T-cell (primary cell): ENCODE measurements at regions not wholly inside any gene's neighbourhood (a gene's known extent, or its start where the extent isn't known, plus 50 kb on each side); places are given as distances from the start of the nearest gene placed in this dataset.

Source experiments
- ATAC-seq, 4 experiments: fragments of 200-7000 bp in 3 of 4; fragments of 150-1000 bp in 1 of 4; cut with Tn5 transposase; replicated peaks in 1 of 4; 1 replicate in 3 of 4; 2 replicates in 1 of 4; pipeline ENCODE4 v1.10.0; 2021; ENCODE audit warnings: moderate library complexity in 3 of 4, mild to moderate bottlenecking in 2 of 4, moderate number of reproducible peaks in 1 of 4
- CTCF ChIA-PET, 2 donors: fragments of 300-600 bp; sonication (Branson Sonifier 250); formaldehyde crosslinking; loops; one replicate each; lab custom pipeline; 2022; ENCODE audit warnings: antibody characterized with exemption in 2 of 2; lab: Charles Lee
- POLR2A ChIA-PET, 2 donors: fragments of 300-600 bp; sonication (Branson Sonifier 250); formaldehyde crosslinking; loops; one replicate each; lab custom pipeline; 2022; ENCODE audit warnings: antibody characterized with exemption in 2 of 2; lab: Charles Lee
- DNase-seq, 35 experiments: peaks; one replicate each; pipeline versions ENCODE4 v3.0.0 to v3.0.0-alpha.2; 2013 to 2023
- H3K27ac ChIP-seq: one replicate; pipeline ENCODE4 v1.5.1; 2013; ENCODE audit warnings: low read length
- H3K27me3 ChIP-seq, 2 experiments: replicated peaks in 1 of 2; 1 replicate in 1 of 2; 2 replicates in 1 of 2; pipeline versions ENCODE4 v1.6.1 to v1.7.0; 2013; ENCODE audit warnings: low read length in 1 of 2, mixed read lengths in 1 of 2; ENCODE audit not compliant: control insufficient read depth in 2 of 2, insufficient read depth in 2 of 2; ENCODE audit errors: extremely low read depth in 1 of 2
- H3K36me3 ChIP-seq, 2 donors: 1 replicate in 1 of 2; 2 replicates in 1 of 2; pipeline versions ENCODE4 v1.6.1 to v1.7.0; 2013; ENCODE audit warnings: low read length in 1 of 2; ENCODE audit not compliant: control insufficient read depth in 2 of 2, insufficient read depth in 1 of 2; ENCODE audit errors: extremely low read depth in 1 of 2
- H3K4me1 ChIP-seq, 2 experiments: 1 replicate in 1 of 2; 2 replicates in 1 of 2; pipeline versions ENCODE4 v1.6.1 to v1.7.0; 2013; ENCODE audit warnings: low read length in 2 of 2, mixed read lengths in 1 of 2; ENCODE audit not compliant: insufficient read depth in 2 of 2, control insufficient read depth in 1 of 2; ENCODE audit errors: extremely low read depth in 1 of 2
- H3K4me3 ChIP-seq, 2 donors: 1 replicate in 1 of 2; 2 replicates in 1 of 2; pipeline versions ENCODE4 v1.5.1 to v1.7.0; 2013; ENCODE audit warnings: mild to moderate bottlenecking in 2 of 2, low read length in 1 of 2, moderate library complexity in 1 of 2; ENCODE audit not compliant: control insufficient read depth in 1 of 2; ENCODE audit errors: extremely low read depth in 1 of 2
- H3K9me3 ChIP-seq: 2 replicates; pipeline ENCODE4 v1.7.0; 2013
- H3K27ac Mint-ChIP-seq, 2 donors: one replicate each; pipeline ENCODE4 v1.8.0; 2020 to 2021; ENCODE audit warnings: mild to moderate bottlenecking in 2 of 2, mixed read lengths in 2 of 2
- H3K27me3 Mint-ChIP-seq, 2 donors: one replicate each; pipeline ENCODE4 v1.8.0; 2021 to 2022; ENCODE audit warnings: mixed read lengths in 2 of 2
- H3K36me3 Mint-ChIP-seq: one replicate; pipeline ENCODE4 v1.8.0; 2021; ENCODE audit warnings: mixed read lengths
- H3K4me1 Mint-ChIP-seq, 3 donors: one replicate each; pipeline ENCODE4 v1.8.0; 2020 to 2022; ENCODE audit warnings: mixed read lengths in 3 of 3, mild to moderate bottlenecking in 1 of 3
- H3K4me3 Mint-ChIP-seq, 3 donors: one replicate each; pipeline ENCODE4 v1.8.0; 2020 to 2022; ENCODE audit warnings: mild to moderate bottlenecking in 3 of 3, mixed read lengths in 3 of 3, moderate library complexity in 3 of 3
- H3K9me3 Mint-ChIP-seq, 3 donors: one replicate each; pipeline ENCODE4 v1.8.0; 2020 to 2022; ENCODE audit warnings: mixed read lengths in 3 of 3
- WGBS: methylation state at CpG from one replicate; pipeline ENCODE4 v1.1.5; 2013; ENCODE audit warnings: missing lambda C conversion rate; ENCODE audit not compliant: insufficient coverage; 5-methylcytosine and 5-hydroxymethylcytosine counted together

DNA sequence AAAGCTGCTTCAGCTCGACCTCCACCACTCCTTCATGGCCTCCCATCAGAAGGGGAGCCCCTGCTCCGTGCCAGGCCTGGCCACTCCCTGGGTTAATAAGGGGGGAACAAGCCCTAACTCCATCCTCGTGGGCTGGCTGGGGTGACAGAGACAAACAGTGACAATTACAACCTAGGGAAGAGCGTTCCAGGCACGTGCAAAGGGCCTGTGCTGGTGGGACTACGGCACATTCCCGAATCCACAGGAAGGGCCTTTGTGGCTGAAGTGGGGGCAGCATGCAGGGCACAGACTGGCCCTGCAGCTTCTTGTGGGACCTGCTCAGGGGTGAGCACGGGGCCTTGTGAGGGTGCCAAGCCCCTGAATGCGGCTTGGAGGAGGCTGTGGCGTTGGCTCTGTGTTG is 157.4 kb downstream of the C9orf50 start:
- ChIA-PET POLR2A (interaction anchor here in 1 of 2 donors (0.6 kb wide), 1 partner anchor 319 kb away, joined by 7 read pairs; no protein-coding TSS in a partner anchor), CTCF (no interaction called here)
- no peak overlapping the region for H3K4me3 ChIP-seq
- ATAC-seq: no peak
- no peak for DNase-seq
- no peak overlapping the region for H3K27ac ChIP-seq
- H3K4me1 ChIP-seq: peaks cover 13 to 37% of the 10 kb centered on the region in 2 experiments
- Mint-ChIP-seq H3K27ac (peak overlapping the region in 1 of 2 donors; percentile 62), H3K9me3 (no peaks in the 10 kb centered on the region), H3K36me3 (no peaks in the 10 kb centered on the region), H3K27me3 (peaks cover 0 to 1% of the 10 kb centered on the region in 2 donors), H3K4me1 (peaks cover under 1 to 27% (median 23%) of the 10 kb centered on the region in 3 donors), H3K4me3 (no peak overlapping the region)
- no peaks in the 10 kb centered on the region for H3K9me3 ChIP-seq
- H3K27me3 ChIP-seq: no peaks in the 10 kb centered on the region
- 88% methylated on average over 5 of the region's 10 CpGs for WGBS
- no peaks in the 10 kb centered on the region for H3K36me3 ChIP-seq

- H3K27me3 Mint-ChIP-seq: no peaks in the 10 kb centered on the region
- no peaks in the 10 kb centered on the region for H3K36me3 ChIP-seq
- no peak overlapping the region for H3K4me3 Mint-ChIP-seq
- CTCF ChIA-PET: no interaction called here
- no peak for DNase-seq
- no peak overlapping the region for H3K27ac ChIP-seq
- H3K4me1 Mint-ChIP-seq: peaks cover 12 to 39% (median 34%) of the 10 kb centered on the region in 3 donors
- peak overlapping the region; percentile 6 to 31 for H3K27ac Mint-ChIP-seq
- H3K36me3 Mint-ChIP-seq: no peaks in the 10 kb centered on the region
- H3K27me3 ChIP-seq: no peaks in the 10 kb centered on the region
- H3K9me3 ChIP-seq: no peaks in the 10 kb centered on the region
- 95% methylated on average over 12 of the region's 15 CpGs for WGBS
- H3K9me3 Mint-ChIP-seq: no peaks in the 10 kb centered on the region
- H3K4me3 ChIP-seq: no peak overlapping the region
- POLR2A ChIA-PET: no interaction called here
- peaks cover 16 to 48% of the 10 kb centered on the region in 2 experiments for H3K4me1 ChIP-seq
- ATAC-seq: no peak
These were observed 158.5 kb downstream of the C9orf50 start for GRCh38 chr9:129462360-129462759.

DNA sequence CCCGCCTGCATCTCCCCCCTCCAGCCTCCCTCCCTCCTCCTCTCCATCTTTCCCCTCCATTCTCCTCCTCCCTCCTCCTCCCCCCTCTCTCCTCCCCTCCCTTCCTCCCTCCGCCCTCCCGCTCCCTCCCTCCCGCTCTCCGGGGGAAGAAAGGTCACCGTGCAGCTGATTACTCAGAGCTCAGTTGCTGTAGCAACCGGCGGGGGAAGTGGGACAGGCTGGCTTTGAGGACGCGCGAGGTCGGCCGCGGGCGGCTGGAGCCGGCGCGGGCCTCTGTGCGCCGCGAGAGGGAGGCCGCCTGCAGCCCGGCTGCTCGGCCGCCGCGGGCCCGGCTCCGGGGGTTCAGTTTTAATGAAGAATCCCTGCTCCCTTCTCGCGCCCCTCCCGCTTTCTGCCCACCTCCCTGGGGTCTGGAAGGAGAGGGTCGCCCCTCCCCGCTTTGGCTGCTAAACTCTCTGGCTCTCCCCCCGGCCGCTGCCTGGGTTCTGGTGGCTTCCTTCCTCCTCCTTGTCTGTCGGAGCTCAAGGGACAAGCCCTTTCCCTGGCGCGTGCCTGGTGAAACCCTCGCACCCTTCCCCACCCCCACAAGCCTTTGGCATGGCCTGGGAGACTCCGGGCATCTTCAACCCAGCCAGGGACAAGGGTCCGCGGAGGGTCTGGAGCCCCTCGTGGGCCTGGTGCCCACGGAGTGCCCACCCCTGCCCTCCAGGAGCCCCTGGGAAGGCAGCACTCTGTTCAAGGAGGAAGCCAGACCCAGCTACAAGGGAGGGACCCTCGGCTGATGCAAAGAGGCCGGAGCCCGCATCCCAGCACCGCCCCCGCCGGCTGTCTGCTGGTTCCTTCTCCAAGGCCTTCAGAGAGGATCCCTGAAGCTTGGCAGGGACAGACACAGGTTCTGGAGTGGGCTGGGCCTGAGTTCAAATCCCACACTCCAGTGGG is 160.3 kb downstream of the C9orf50 start:
- Mint-ChIP-seq H3K27me3 (no peaks in the 10 kb centered on the region), H3K9me3 (no peaks in the 10 kb centered on the region), H3K4me3 (peak overlapping the region; percentile 66 to 81 (median 70)), H3K36me3 (no peaks in the 10 kb centered on the region), H3K27ac (peak overlapping the region; percentile 89 to 91), H3K4me1 (peaks cover 27 to 52% (median 46%) of the 10 kb centered on the region in 3 donors)
- Histone ChIP-seq H3K4me1 (peaks cover 16 to 54% of the 10 kb centered on the region in 2 experiments), H3K27me3 (no peaks in the 10 kb centered on the region), H3K9me3 (no peaks in the 10 kb centered on the region), H3K4me3 (peak overlapping the region; percentile 39 to 53), H3K27ac (peak overlapping the region; percentile 99), H3K36me3 (no peaks in the 10 kb centered on the region)
- POLR2A ChIA-PET: interaction anchor here in 1 of 2 donors (0.5 to 0.7 kb wide), 4 partner anchors 22 to 282 kb away, joined by 3 to 4 read pairs (median 4); partner anchors contain the start of gene IER5L
- 19% methylated on average over 28 of the region's 51 CpGs for WGBS
- CTCF ChIA-PET: interaction anchor here in 1 of 2 donors (0.6 to 1.3 kb wide), 5 partner anchors 30 to 329 kb away, joined by 3 to 4 read pairs (median 4); no protein-coding TSS in a partner anchor
- ATAC-seq: peak; percentile 78 to 86 (median 82)
- DNase-seq: peak; percentile 56 to 91 (median 72)

DNA sequence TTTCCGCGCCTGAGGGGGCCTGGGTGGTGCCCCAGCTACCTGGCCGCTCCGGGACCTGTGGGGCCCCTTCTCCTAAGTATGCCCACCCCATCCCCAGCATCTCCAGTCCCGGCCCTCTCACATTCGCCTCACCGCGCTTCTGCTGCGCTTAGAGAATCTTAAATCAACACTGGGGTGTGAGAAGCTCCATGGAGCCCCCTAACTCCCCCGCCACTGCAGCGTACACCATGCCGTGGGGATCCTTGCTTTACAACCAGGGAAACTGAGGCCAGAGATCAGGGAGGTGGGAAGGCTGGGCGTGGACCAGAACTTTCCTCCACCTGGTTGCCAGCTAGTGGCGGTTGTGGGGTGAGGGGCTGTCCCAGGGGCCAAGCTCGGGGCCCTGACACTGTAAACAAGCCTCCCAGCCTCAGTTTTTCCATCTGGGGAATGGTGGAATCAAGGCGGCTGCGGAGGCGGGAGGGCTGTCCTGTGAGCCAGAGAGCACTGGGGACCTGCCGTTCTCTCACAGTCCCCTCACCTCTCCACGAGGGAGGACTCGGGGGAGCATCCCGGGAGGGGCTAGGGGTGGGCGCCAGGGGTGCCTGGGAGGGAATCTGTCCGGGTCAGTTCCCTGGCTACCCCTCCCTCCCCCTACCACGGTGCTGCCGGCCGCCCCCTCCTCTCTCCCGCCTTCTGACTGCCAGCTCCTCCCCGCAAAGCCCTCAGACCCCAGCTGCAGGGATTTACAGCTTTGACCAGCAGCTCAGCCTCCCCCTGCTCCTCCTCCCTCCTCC is 161.2 kb downstream of the C9orf50 start:
- H3K4me1 Mint-ChIP-seq: peaks cover 27 to 54% (median 48%) of the 10 kb centered on the region in 3 donors
- peak overlapping the region; percentile 99 for H3K27ac ChIP-seq
- peak overlapping the region; percentile 67 to 80 for H3K27ac Mint-ChIP-seq
- H3K4me1 ChIP-seq: peaks cover 16 to 58% of the 10 kb centered on the region in 2 experiments
- ChIA-PET CTCF (interaction anchor here in 1 of 2 donors (0.9 to 1.3 kb wide), 4 partner anchors 30 to 328 kb away, joined by 4 read pairs; no protein-coding TSS in a partner anchor), POLR2A (interaction anchor here (0.5 to 0.7 kb wide), 5 partner anchors 21 to 281 kb away, joined by 3 to 4 read pairs (median 4); partner anchors contain the start of gene IER5L (in 1 of the 2))
- H3K27me3 Mint-ChIP-seq: no peaks in the 10 kb centered on the region
- H3K36me3 Mint-ChIP-seq: no peaks in the 10 kb centered on the region
- DNase-seq: peak in 5 of 35 experiments; percentile 18 to 37 (median 24)
- peak overlapping the region; percentile 36 to 81 (median 59) for H3K4me3 Mint-ChIP-seq
- H3K9me3 ChIP-seq: no peaks in the 10 kb centered on the region
- peak overlapping the region; percentile 23 to 52 for H3K4me3 ChIP-seq
- H3K9me3 Mint-ChIP-seq: no peaks in the 10 kb centered on the region
- WGBS: 26% methylated on average over 19 of the region's 29 CpGs
- no peaks in the 10 kb centered on the region for H3K36me3 ChIP-seq
- H3K27me3 ChIP-seq: no peaks in the 10 kb centered on the region
- peak; percentile 19 to 34 (median 25) for ATAC-seq

DNA sequence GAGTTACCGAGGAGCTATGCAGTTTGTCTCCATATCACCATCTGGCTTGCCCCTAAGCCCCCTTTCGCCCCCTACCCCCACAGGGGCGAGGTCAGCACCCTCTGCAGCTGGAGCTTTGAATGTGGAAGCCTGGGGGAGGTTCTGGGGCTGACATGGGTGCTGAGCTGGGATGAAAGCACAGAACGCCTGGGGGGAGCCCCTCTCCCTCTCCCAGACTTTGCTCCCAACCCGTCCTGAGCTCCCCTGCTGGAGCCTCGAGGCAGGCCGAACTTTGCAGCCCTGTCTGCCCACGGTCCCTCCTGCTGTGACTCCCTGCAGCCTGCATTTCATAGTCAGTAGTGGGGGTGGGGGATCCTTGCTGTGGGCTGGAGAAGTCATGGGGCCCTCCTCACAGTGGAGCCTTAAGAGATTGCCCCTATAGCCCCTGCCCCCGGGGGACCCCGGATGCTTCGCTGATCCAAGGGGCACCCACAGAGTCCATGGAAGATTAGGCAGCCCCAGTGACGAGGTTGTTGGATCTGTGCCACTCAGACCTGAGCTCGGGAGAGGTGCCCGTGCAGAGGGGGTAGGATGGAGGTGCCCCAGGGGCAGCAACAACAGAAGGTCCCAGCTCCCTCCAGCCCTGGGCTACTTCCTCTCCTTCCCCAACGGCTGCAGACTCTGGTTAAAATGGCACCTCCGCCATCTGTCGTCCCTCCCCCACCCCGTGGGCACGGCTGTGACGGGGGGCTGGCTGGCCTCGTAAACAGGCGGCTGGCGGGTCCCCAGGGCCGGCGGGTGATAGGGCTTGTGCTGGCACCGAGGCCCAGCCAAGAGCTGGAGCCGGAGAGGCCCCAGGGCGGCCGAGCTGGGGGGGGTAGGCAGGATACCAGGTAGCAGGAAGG is 162.0 kb downstream of the C9orf50 start:
- Histone ChIP-seq H3K27ac (peak overlapping the region; percentile 99), H3K36me3 (no peaks in the 10 kb centered on the region), H3K27me3 (no peaks in the 10 kb centered on the region), H3K9me3 (no peaks in the 10 kb centered on the region), H3K4me1 (peaks cover 16 to 57% of the 10 kb centered on the region in 2 experiments), H3K4me3 (peak overlapping the region in 1 of 2 donors; percentile 35)
- ChIA-PET POLR2A (interaction anchor here in 1 of 2 donors (0.6 kb wide), 2 partner anchors 31 to 231 kb away, joined by 3 to 4 read pairs; no protein-coding TSS in a partner anchor), CTCF (interaction anchor here (0.7 to 1.3 kb wide), 2 partner anchors 31 to 75 kb away, joined by 3 to 4 read pairs; no protein-coding TSS in a partner anchor)
- 33% methylated on average over 8 of the region's 29 CpGs for WGBS
- Mint-ChIP-seq H3K4me3 (peak overlapping the region in 2 of 3 donors; percentile 49 to 81), H3K27ac (peak overlapping the region; percentile 88 to 92), H3K9me3 (no peaks in the 10 kb centered on the region), H3K4me1 (peaks cover 27 to 55% (median 49%) of the 10 kb centered on the region in 3 donors), H3K36me3 (no peaks in the 10 kb centered on the region), H3K27me3 (no peaks in the 10 kb centered on the region)
- DNase-seq (peak in 16 of 35 experiments; percentile 15 to 55 (median 40)), ATAC-seq (peak; percentile 6 to 11 (median 9))
